Nephron (organoid): ENCODE measurements at regions not wholly inside any gene's neighbourhood (a gene's known extent, or its start where the extent isn't known, plus 50 kb on each side); places are given as distances from the start of the nearest gene placed in this dataset.
A peak's percentile ranks its signal among the peaks of the same experiment; 100 is the strongest.

Experiments used
- H3K27ac Mint-ChIP-seq, 3 experiments: 2 replicates each; pipeline ENCODE4 v1.8.0; 2020; ENCODE audit warnings: mixed read lengths in 3 of 3, mild to moderate bottlenecking in 2 of 3, moderate library complexity in 1 of 3
- H3K27me3 Mint-ChIP-seq: 2 replicates; pipeline ENCODE4 v1.8.0; 2021; ENCODE audit warnings: low read depth, mild to moderate bottlenecking, moderate library complexity, mixed read lengths
- H3K36me3 Mint-ChIP-seq: 2 replicates; pipeline ENCODE4 v1.8.0; 2020; ENCODE audit warnings: low read depth, mixed read lengths
- H3K4me1 Mint-ChIP-seq: 2 replicates; pipeline ENCODE4 v1.8.0; 2020; ENCODE audit warnings: mixed read lengths
- H3K4me3 Mint-ChIP-seq, 3 experiments: 2 replicates each; pipeline ENCODE4 v1.8.0; 2020; ENCODE audit warnings: mild to moderate bottlenecking in 3 of 3, mixed read lengths in 3 of 3, moderate library complexity in 2 of 3
- H3K9me3 Mint-ChIP-seq: 2 replicates; pipeline ENCODE4 v1.8.0; 2020; ENCODE audit warnings: mixed read lengths
- CTCF ChIP-seq, 3 experiments: fragments of 200-600 bp; sonication (generic); IDR thresholded peaks; one replicate each; pipeline ENCODE4 v1.5.0; 2021; ENCODE audit warnings: antibody characterized with exemption in 3 of 3; ENCODE audit not compliant: unreplicated experiment in 3 of 3

GRCh38 chr4:155017426-155017825 lies 191.0 kb upstream of the NPY2R start:
- no peak for TF ChIP-seq CTCF (IDR thresholded peaks at IDR 0.05; ENCODE audit: unreplicated experiment in 3 of 3)
- Mint-ChIP-seq H3K9me3 (peaks cover 2% of the 10 kb centered on the region), H3K36me3 (no peaks in the 10 kb centered on the region), H3K27me3 (no peaks in the 10 kb centered on the region), H3K27ac (no peak overlapping the region), H3K4me1 (no peaks in the 10 kb centered on the region), H3K4me3 (no peak overlapping the region)

GRCh38 chr4:155025762-155026457 lies 182.5 kb upstream of the NPY2R start:
- TF ChIP-seq CTCF (IDR thresholded peaks at IDR 0.05; ENCODE audit: unreplicated experiment in 3 of 3), result peak; percentile 29 to 61 (median 46)
- H3K27ac Mint-ChIP-seq, result no peak overlapping the region
- no peaks in the 10 kb centered on the region for H3K36me3 Mint-ChIP-seq
- H3K4me1 Mint-ChIP-seq, result no peaks in the 10 kb centered on the region
- H3K9me3 Mint-ChIP-seq, result no peaks in the 10 kb centered on the region
- no peak overlapping the region for H3K4me3 Mint-ChIP-seq
- no peaks in the 10 kb centered on the region for H3K27me3 Mint-ChIP-seq

GRCh38 chr4:155026715-155027114 lies 181.7 kb upstream of the NPY2R start:
- no peak for TF ChIP-seq CTCF (IDR thresholded peaks at IDR 0.05; ENCODE audit: unreplicated experiment in 3 of 3)
- Mint-ChIP-seq H3K9me3 (no peaks in the 10 kb centered on the region), H3K4me3 (no peak overlapping the region), H3K36me3 (no peaks in the 10 kb centered on the region), H3K27ac (no peak overlapping the region), H3K4me1 (no peaks in the 10 kb centered on the region), H3K27me3 (no peaks in the 10 kb centered on the region)

GRCh38 chr4:155032521-155033229 lies 175.8 kb upstream of the NPY2R start:
- no peak for TF ChIP-seq CTCF (IDR thresholded peaks at IDR 0.05; ENCODE audit: unreplicated experiment in 3 of 3)
- Mint-ChIP-seq H3K36me3 (no peaks in the 10 kb centered on the region), H3K4me1 (no peaks in the 10 kb centered on the region), H3K27me3 (no peaks in the 10 kb centered on the region), H3K4me3 (no peak overlapping the region), H3K9me3 (no peaks in the 10 kb centered on the region), H3K27ac (no peak overlapping the region)

GRCh38 chr4:155033604-155034003 lies 174.8 kb upstream of the NPY2R start:
- Mint-ChIP-seq H3K4me1 (no peaks in the 10 kb centered on the region), H3K4me3 (no peak overlapping the region), H3K9me3 (no peaks in the 10 kb centered on the region), H3K27ac (no peak overlapping the region), H3K27me3 (no peaks in the 10 kb centered on the region), H3K36me3 (no peaks in the 10 kb centered on the region)
- no peak for TF ChIP-seq CTCF (IDR thresholded peaks at IDR 0.05; ENCODE audit: unreplicated experiment in 3 of 3)

- H3K9me3 Mint-ChIP-seq, result no peaks in the 10 kb centered on the region
- no peaks in the 10 kb centered on the region for H3K36me3 Mint-ChIP-seq
- no peak for TF ChIP-seq CTCF (IDR thresholded peaks at IDR 0.05; ENCODE audit: unreplicated experiment in 3 of 3)
Observed at GRCh38 chr4:155037031-155037430, 171.4 kb upstream of the NPY2R start.

More at GRCh38 chr4:155037031-155037430, 171.4 kb upstream of the NPY2R start:
- Mint-ChIP-seq H3K4me1 (no peaks in the 10 kb centered on the region), H3K4me3 (no peak overlapping the region), H3K27ac (no peak overlapping the region), H3K27me3 (no peaks in the 10 kb centered on the region)
